ENCODE measurements at regions not wholly inside any gene's neighbourhood (a gene's known extent, or its start where the extent isn't known, plus 50 kb on each side); places are given as distances from the start of the nearest gene placed in this dataset.

DNA sequence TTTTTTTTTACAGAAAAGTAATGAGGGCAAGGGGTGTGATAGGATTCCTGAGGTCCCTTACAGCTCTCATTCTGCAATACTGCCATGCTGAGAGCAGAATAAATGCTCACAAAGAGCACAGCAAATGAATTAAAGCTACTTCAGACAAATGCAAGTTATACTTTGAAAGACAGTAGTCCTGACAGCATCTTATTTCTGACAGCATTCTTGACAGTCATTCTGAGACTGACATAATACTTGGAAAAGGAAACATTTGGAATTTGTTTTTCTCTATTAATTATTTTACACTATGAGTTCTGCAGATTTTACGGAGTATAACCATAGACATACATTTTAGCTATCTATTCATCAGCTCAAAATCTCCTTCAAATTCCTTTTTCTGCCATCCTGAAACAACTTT is 935.2 kb upstream of the FAM98A start:
- no peak for TF ChIP-seq TAF1 (IDR thresholded peaks at IDR 0.05; ENCODE audit: low read depth)
- TF ChIP-seq EZH2 (IDR thresholded peaks at IDR 0.05; ENCODE audit: borderline replicate concordance, insufficient read depth, low read length, poor library complexity, severe bottlenecking), result no peak
- TF ChIP-seq, protein P1, sequence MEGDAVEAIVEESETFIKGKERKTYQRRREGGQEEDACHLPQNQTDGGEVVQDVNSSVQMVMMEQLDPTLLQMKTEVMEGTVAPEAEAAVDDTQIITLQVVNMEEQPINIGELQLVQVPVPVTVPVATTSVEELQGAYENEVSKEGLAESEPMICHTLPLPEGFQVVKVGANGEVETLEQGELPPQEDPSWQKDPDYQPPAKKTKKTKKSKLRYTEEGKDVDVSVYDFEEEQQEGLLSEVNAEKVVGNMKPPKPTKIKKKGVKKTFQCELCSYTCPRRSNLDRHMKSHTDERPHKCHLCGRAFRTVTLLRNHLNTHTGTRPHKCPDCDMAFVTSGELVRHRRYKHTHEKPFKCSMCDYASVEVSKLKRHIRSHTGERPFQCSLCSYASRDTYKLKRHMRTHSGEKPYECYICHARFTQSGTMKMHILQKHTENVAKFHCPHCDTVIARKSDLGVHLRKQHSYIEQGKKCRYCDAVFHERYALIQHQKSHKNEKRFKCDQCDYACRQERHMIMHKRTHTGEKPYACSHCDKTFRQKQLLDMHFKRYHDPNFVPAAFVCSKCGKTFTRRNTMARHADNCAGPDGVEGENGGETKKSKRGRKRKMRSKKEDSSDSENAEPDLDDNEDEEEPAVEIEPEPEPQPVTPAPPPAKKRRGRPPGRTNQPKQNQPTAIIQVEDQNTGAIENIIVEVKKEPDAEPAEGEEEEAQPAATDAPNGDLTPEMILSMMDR (IDR thresholded peaks at IDR 0.05; ENCODE audit: poor library complexity, severe bottlenecking), result no peak
- no peak for TF ChIP-seq MXI1 (conservative IDR thresholded peaks at IDR 0.05; ENCODE audit: poor library complexity, severe bottlenecking)
- TF ChIP-seq, protein P2, sequence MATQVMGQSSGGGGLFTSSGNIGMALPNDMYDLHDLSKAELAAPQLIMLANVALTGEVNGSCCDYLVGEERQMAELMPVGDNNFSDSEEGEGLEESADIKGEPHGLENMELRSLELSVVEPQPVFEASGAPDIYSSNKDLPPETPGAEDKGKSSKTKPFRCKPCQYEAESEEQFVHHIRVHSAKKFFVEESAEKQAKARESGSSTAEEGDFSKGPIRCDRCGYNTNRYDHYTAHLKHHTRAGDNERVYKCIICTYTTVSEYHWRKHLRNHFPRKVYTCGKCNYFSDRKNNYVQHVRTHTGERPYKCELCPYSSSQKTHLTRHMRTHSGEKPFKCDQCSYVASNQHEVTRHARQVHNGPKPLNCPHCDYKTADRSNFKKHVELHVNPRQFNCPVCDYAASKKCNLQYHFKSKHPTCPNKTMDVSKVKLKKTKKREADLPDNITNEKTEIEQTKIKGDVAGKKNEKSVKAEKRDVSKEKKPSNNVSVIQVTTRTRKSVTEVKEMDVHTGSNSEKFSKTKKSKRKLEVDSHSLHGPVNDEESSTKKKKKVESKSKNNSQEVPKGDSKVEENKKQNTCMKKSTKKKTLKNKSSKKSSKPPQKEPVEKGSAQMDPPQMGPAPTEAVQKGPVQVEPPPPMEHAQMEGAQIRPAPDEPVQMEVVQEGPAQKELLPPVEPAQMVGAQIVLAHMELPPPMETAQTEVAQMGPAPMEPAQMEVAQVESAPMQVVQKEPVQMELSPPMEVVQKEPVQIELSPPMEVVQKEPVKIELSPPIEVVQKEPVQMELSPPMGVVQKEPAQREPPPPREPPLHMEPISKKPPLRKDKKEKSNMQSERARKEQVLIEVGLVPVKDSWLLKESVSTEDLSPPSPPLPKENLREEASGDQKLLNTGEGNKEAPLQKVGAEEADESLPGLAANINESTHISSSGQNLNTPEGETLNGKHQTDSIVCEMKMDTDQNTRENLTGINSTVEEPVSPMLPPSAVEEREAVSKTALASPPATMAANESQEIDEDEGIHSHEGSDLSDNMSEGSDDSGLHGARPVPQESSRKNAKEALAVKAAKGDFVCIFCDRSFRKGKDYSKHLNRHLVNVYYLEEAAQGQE (IDR thresholded peaks at IDR 0.05; ENCODE audit: borderline replicate concordance), result peak; percentile 80
- TF ChIP-seq RAD21 (conservative IDR thresholded peaks at IDR 0.05), result no peak
- TF ChIP-seq EP300 (conservative IDR thresholded peaks at IDR 0.05; ENCODE audit: poor library complexity, severe bottlenecking), result peak; percentile 88
- no peak for TF ChIP-seq SMC3 (conservative IDR thresholded peaks at IDR 0.05; ENCODE audit: poor library complexity)
